AG04449 (cell line): ENCODE measurements at regions not wholly inside any gene's neighbourhood (a gene's known extent, or its start where the extent isn't known, plus 50 kb on each side); places are given as distances from the start of the nearest gene placed in this dataset.
"Not testable (repeated sequence)": the region's sequence is repeated elsewhere in the genome, so short reads cannot be mapped to it uniquely, and the experiment has no call there.

Experiments
- CTCF ChIA-PET: fragments of 350-600 bp; formaldehyde crosslinking; extraction: SDS; loops from one replicate; lab custom pipeline; 2021; ENCODE audit warnings: antibody characterized with exemption; lab: Yijun Ruan, JAX
- POLR2A ChIA-PET: fragments of 400-600, 350-600 bp; formaldehyde crosslinking; extraction: SDS; loops from one replicate; lab custom pipeline; 2020; ENCODE audit warnings: antibody characterized with exemption, inconsistent platforms; lab: Yijun Ruan, JAX
- DNase-seq: peaks from one replicate; pipeline ENCODE4 v3.0.0-alpha.2; 2010; ENCODE audit warnings: low read depth, low spot score
- H3K4me3 ChIP-seq: 2 replicates; pipeline ENCODE4 v1.5.1; 2011; ENCODE audit warnings: low read depth, mild to moderate bottlenecking, control low read depth, low read length
- TF ChIP-seq, protein P1 (sequence below): IDR thresholded peaks from one replicate; pipeline ENCODE4 v1.5.1; 2011; ENCODE audit warnings: mild to moderate bottlenecking, moderate library complexity, low read length, control low read depth, inconsistent platforms; ENCODE audit not compliant: insufficient read depth; ENCODE audit errors: missing control alignments

DNA sequence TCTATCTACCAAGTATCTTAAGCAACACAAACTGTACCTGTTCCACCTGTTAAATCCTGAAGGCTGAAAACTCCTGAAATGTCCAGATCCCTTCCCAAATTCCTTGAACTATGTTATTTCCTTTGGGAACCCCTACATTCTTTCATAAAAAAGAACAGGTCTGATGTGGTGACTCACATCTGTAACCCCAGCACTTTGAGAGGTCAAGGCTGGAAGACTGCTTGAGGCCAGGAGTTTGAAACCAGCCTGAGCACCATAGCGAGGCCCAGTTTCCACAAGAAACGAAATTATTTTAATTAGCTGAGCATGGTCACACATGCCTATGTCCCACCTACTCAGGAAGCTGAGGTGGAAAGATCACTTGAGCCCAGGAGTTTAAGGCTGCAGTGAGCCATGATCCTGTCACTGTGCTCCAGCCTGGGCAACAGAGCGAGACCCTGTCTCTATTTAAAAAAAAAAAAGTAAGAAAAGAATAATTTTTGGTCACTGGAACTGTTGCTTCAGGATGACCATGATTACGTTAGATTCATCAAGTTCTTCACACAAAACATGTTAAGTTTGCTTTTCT, 84.3 kb downstream of the PHLDA1 start:
- no peak overlapping the region for H3K4me3 ChIP-seq
- no peak for DNase-seq
- POLR2A ChIA-PET: no interaction called here
- CTCF ChIA-PET: interaction anchor here (0.6 kb wide), 1 partner anchor 343 kb away, joined by 5 read pairs; no protein-coding TSS in a partner anchor
- TF ChIP-seq, protein P1, sequence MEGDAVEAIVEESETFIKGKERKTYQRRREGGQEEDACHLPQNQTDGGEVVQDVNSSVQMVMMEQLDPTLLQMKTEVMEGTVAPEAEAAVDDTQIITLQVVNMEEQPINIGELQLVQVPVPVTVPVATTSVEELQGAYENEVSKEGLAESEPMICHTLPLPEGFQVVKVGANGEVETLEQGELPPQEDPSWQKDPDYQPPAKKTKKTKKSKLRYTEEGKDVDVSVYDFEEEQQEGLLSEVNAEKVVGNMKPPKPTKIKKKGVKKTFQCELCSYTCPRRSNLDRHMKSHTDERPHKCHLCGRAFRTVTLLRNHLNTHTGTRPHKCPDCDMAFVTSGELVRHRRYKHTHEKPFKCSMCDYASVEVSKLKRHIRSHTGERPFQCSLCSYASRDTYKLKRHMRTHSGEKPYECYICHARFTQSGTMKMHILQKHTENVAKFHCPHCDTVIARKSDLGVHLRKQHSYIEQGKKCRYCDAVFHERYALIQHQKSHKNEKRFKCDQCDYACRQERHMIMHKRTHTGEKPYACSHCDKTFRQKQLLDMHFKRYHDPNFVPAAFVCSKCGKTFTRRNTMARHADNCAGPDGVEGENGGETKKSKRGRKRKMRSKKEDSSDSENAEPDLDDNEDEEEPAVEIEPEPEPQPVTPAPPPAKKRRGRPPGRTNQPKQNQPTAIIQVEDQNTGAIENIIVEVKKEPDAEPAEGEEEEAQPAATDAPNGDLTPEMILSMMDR: no peak

DNA sequence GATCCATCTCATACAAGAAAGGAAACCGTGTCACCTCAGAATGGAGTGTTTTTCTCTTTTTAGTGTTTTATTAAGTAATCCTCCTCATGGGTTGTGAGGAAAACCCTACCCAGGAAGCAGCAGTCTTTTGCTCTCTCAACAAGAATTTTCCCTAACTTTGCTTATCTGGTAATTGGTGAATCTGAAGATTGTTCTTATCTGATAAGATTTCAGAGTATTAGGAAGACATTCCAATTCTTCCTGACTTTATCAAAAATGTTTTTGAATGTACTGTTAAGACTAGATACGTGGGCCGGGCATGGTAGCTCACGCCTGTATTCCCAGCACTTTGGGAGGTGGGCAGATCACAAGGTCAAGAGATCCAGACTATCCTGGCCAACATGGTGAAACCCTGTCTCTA, 86.0 kb downstream of the PHLDA1 start:
- no peak overlapping the region for H3K4me3 ChIP-seq
- DNase-seq: no peak
- TF ChIP-seq, protein P1: no peak
- ChIA-PET POLR2A (interaction anchor here (2.0 kb wide), 1 partner anchor 86 kb away, joined by 6 read pairs; the partner anchor contains the start of gene PHLDA1), CTCF (no interaction called here)

DNA sequence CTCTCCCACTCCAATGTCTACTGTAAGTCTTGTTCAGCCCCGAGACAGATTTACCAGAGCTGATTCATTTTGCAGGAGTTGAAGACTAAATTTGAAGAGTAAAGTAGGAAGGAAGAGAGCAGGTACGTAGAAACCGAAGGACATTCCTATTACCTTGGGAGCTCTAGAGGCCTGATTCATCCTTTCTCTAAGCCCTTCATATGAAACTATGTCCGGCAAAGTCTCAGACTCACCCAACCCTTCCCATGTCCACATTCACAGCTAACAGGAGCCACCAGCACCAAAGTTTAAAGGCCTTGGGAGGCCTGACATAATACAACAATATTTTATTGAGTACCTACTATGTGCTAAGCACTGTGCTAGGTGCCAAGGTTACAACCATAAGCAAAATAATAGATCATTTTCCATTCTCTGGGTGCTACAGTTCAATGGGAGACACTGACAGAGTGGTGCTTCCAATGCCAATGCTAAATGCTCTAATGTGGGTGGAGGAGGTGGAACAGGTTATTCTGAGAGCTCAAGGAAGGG, 86.6 kb downstream of the PHLDA1 start:
- H3K4me3 ChIP-seq: no peak overlapping the region
- DNase-seq: no peak
- TF ChIP-seq, protein P1: no peak
- POLR2A ChIA-PET: interaction anchor here (2.0 kb wide), 1 partner anchor 86 kb away, joined by 6 read pairs; the partner anchor contains the start of gene PHLDA1
- CTCF ChIA-PET: interaction anchor here (0.9 kb wide), 1 partner anchor 12 kb away, joined by 3 read pairs; no protein-coding TSS in a partner anchor

DNA sequence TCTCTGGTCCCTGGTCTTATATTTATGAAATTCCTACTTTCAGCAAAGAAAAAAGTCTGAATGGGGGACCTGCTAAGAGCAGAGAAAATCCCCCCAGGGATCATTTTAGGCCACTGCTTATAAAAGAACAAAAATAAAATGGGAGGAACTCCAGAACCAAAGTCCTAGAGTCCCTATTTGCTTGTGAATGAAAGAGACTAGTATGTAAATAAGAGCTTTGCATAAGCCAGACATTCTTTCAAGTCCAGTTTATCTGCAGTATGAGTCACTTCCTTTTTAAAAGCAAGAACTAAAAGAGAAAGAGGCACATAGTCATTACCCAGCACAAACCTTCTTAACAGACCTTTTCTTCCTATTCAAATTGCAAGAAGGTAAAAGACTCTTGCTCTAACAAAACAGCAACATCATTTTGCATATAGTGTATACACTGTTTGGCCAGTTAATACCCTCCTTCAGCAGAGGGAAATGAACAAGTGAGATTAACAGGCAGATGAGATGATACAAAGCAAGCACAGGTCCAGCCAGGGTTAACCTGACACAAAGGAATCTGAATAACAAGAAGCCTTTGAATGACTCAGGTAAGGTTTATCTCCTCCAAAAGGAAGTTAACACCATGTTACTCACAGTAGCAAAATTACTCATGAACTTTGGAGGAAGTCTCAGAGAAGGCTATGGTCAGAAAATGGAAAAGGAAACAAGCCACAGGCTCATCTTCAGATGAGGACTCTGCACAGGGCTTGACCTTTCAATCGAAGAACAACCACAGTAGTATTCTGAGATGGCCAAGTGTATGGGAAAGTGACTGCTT, 87.3 kb downstream of the PHLDA1 start:
- H3K4me3 ChIP-seq: no peak overlapping the region
- peak; percentile 82 for DNase-seq
- POLR2A ChIA-PET: interaction anchor here (2.0 kb wide), 1 partner anchor 87 kb away, joined by 6 read pairs; the partner anchor contains the start of gene PHLDA1
- TF ChIP-seq, protein P1: no peak
- CTCF ChIA-PET: interaction anchor here (0.9 kb wide), 1 partner anchor 11 kb away, joined by 3 read pairs; no protein-coding TSS in a partner anchor

DNA sequence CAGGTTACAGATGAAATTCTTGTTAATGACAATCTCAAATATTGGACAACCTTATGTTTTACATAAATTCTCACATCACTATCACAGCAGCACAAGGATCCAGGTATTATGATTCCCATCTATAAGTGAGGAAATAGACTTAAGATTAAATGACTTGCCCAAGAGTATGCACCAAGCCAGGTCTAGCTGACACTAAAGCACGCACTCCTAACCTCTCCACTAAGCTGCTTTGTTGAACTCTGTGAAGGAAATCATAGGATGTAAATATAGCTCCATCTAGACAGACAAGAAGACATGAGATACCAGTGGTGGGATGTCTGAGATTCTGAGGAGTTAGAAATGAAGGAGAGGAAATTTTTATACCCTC, 87.9 kb downstream of the PHLDA1 start:
- TF ChIP-seq, protein P1: no peak
- no peak overlapping the region for H3K4me3 ChIP-seq
- no peak for DNase-seq
- POLR2A ChIA-PET: no interaction called here
- CTCF ChIA-PET: no interaction called here

DNA sequence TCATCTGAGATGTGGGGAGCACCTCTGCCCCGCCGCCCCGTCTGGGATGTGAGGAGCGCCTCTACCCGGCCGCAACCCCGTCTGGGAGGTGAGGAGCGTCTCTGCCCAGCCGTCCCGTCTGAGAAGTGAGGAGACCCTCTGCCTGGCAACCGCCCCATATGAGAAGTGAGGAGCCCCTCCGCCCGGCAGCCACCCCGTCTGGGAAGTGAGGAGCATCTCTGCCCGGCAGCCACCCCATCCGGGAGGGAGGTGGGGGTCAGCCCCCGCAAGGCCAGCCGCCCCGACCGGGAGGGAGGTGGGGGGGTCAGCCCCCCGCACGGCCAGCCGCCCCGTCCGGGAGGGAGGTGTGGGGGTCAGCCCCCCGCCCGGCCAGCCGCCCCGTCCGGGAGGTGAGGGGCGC, 89.9 kb downstream of the PHLDA1 start:
- DNase-seq, POLR2A ChIA-PET, CTCF ChIA-PET, H3K4me3 ChIP-seq: not testable (repeated sequence)
